Astrocyte of the cerebellum (primary cell): ENCODE measurements at regions not wholly inside any gene's neighbourhood (a gene's known extent, or its start where the extent isn't known, plus 50 kb on each side); places are given as distances from the start of the nearest gene placed in this dataset.

Source experiments
- DNase-seq: peaks from one replicate; pipeline ENCODE4 v3.0.0-alpha.2; 2011; ENCODE audit warnings: low read depth
- H3K4me3 ChIP-seq: 2 replicates; pipeline ENCODE4 v1.5.1; 2011; ENCODE audit warnings: mild to moderate bottlenecking, low read depth, low read length, moderate library complexity
- in situ Hi-C: cut with HindIII; loops from 2 replicates; pipeline ENCODE4 v1.10.0; 2017; ENCODE audit warnings: low sequenced_read_pairs
- TF ChIP-seq, protein P1 (sequence below): IDR thresholded peaks from 2 replicates; pipeline ENCODE4 v1.5.1; 2012; ENCODE audit warnings: low read length, low read depth, moderate library complexity, mild to moderate bottlenecking; ENCODE audit errors: missing control alignments

DNA sequence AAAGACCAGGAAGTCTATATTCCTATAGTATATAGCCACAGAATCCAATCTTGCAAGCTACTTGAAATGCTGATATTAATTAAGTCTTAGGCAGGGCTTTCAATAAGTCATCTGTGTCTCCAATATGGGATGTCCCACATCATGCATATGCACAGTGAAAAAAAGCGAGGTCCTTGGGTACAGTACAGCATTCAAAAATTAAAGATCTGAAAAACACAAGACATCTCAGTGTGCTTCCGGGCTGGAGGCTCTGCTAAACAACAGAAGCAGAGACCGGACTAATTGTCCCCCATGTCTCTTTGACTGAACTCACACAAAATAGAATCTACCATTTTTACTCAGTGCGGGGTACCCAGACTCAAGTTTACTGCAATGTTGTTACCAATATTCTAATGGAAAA is 156.0 kb downstream of the DAD1 start:
- TF ChIP-seq, protein P1, sequence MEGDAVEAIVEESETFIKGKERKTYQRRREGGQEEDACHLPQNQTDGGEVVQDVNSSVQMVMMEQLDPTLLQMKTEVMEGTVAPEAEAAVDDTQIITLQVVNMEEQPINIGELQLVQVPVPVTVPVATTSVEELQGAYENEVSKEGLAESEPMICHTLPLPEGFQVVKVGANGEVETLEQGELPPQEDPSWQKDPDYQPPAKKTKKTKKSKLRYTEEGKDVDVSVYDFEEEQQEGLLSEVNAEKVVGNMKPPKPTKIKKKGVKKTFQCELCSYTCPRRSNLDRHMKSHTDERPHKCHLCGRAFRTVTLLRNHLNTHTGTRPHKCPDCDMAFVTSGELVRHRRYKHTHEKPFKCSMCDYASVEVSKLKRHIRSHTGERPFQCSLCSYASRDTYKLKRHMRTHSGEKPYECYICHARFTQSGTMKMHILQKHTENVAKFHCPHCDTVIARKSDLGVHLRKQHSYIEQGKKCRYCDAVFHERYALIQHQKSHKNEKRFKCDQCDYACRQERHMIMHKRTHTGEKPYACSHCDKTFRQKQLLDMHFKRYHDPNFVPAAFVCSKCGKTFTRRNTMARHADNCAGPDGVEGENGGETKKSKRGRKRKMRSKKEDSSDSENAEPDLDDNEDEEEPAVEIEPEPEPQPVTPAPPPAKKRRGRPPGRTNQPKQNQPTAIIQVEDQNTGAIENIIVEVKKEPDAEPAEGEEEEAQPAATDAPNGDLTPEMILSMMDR = no peak
- H3K4me3 ChIP-seq = no peak overlapping the region
- in situ Hi-C loops = no loop called here
- DNase-seq = no peak

DNA sequence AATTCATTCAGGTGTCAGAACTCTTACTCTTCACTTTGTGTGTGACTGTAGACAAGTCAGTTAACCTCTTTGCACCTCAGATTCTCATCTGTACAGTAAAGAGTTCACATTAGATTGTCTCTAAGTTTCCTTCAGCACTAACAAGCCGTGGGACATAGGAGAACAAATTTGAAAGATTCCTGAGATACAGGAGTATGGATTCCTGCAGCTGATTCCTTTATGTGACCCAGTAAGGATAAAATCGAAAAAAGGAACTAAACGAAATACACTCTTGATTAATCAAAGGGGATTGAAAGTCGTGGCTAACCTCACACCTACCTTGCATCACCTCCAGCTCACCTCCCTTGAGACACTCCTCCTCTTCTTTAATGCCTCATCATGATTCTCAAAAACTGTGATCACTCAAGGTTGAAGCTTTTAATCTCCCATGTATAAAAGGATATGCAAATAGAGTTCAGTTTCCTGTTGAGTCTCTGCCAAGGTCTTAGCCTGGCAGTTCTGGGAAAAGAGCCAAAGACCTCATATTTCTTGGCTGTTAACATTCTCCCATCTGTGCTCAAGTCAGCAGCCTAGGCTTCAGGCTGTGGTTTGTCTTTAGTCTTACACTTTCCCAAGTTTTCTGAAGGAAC is 156.6 kb downstream of the DAD1 start:
- TF ChIP-seq, protein P1 = no peak
- H3K4me3 ChIP-seq = no peak overlapping the region
- in situ Hi-C loops = no loop called here
- peak; percentile 96 for DNase-seq

DNA sequence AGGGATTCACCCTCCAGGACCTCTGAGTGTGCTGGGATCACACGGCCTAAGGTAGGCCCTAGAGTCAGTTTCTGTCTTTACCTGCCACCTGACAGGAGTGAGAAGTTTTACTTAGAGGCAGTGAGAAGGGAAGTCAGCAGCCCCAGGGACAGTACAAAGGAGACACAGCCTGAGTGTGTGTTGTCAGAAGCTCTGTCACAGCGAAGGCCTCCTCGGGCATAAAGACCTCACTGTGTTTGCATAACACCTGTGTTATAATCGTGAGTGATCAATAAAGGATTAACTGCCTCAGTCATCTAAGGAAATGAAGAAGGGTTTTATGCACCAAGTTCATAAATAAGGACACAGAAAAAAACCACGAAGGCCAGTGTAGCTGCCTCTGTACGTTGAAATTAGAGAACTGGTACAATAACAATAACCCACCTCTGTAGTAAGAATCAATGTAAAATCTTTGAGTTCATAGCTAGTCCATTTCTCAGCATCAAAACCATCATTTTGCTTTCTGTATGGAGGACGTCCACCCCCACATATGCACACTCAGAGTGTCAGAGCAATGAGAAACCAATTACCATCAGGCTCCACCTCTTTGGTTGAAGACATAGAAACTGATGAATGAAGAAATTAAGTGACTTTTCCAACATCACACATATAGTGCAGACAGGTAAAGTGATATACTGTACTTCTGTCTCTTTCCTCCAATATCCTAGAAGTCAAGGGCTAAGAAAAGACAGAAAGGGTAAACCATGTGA is 159.3 kb downstream of the DAD1 start:
- H3K4me3 ChIP-seq = no peak overlapping the region
- TF ChIP-seq, protein P1 = no peak
- in situ Hi-C loops = no loop called here
- no peak for DNase-seq

DNA sequence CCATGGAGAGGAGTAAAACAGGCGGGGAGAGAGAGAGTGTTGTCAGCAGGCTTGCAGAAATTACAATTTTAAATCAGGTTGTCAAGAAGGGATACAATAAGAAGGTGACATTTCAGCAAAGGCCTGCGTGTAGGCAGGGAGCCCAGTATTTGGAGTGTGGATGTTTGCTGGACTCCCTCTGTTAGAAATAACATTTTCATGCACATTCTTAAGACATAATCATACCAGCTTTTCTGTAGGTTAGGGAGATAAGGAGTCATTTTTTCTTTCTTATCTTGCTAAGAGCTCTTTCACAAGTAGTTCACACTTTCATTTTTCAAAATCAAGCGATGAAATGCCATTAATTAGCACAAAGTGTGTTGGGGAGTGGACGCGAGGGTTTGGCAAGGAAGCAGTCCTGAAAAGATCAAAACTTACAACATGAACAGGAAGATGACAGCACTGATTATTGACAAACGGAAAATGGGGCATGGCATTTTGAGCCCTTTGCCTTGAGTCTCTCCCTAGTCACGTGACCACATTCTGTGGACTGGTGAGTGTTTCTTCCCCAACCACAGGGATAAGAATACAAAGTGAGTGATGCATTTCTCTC is 160.2 kb downstream of the DAD1 start:
- DNase-seq = no peak
- TF ChIP-seq, protein P1 = no peak
- no peak overlapping the region for H3K4me3 ChIP-seq
- in situ Hi-C loops = no loop called here

DNA sequence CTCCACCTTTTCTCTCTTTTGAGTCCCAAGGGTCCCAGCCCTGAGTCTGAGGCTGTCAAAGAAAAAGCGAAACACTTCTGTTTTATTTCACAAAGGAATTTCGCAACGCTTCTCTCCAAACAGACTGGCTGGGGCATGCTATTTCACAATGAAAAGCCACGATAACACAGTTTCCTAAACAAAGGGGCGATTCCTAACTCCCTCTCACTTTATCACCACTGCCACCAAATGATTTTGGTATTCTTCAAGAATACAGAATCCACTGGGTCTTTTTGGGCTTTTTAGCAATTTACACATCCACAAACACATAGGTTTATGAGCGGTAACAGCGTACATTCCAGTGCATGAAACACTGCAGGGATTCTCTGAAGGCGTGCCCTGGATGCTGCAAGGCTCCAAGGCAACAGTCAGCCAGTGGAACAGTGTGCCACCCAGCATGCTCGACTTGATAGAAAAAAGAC is 161.2 kb downstream of the DAD1 start:
- in situ Hi-C loops = no loop called here
- TF ChIP-seq, protein P1 = no peak
- peak; percentile 43 for DNase-seq
- no peak overlapping the region for H3K4me3 ChIP-seq

DNA sequence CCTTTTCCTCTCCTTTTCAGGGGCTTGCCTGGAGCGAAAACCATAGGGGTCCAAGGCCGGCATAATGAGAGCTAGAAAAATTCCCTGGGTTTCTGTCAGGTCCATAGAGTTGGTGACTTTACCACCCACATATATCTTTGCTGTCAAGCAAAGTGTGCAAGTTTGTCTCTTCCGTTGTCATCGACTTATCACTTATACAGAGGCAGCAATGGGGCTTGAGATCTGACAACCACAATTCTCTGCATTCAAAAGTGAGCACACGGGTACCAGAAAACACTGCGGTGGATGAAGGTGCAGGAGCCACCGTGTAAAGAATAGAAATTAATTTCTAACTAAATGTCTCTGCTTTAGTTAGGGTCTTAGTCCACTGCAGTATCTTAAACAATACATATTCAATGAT is 162.3 kb downstream of the DAD1 start:
- DNase-seq = no peak
- TF ChIP-seq, protein P1 = no peak
- H3K4me3 ChIP-seq = no peak overlapping the region
- in situ Hi-C loops = no loop called here
